Kidney (tissue), 13 donors: ENCODE measurements at regions not wholly inside any gene's neighbourhood (a gene's known extent, or its start where the extent isn't known, plus 50 kb on each side); places are given as distances from the start of the nearest gene placed in this dataset.
A peak's percentile ranks its signal among the peaks of the same experiment; 100 is the strongest.

Experiments used
- DNase-seq, 5 donors: peaks; one replicate each; pipeline ENCODE4 v3.0.0-alpha.2; 2013 to 2020
- FAIRE-seq: peaks from 2 replicates; lab custom pipeline; 2012; peaks lifted over from hg19 to GRCh38; lab: Jason Lieb, UNC
- H3K27ac ChIP-seq, 2 donors: one replicate each; pipeline ENCODE4 v1.7.0; 2013; ENCODE audit warnings: low read depth in 2 of 2, low read length in 2 of 2, inconsistent platforms in 1 of 2
- H3K27me3 ChIP-seq: one replicate; pipeline ENCODE4 v1.7.1; 2013; ENCODE audit warnings: low read length, inconsistent platforms; ENCODE audit not compliant: control insufficient read depth, insufficient read depth
- H3K36me3 ChIP-seq, 3 donors: one replicate each; pipeline versions ENCODE4 v1.7.0 to v1.7.1; 2013; ENCODE audit warnings: low read length in 3 of 3, control low read depth in 1 of 3, inconsistent platforms in 1 of 3; ENCODE audit not compliant: insufficient read depth in 3 of 3, control insufficient read depth in 2 of 3
- H3K4me1 ChIP-seq, 3 donors: one replicate each; pipeline versions ENCODE4 v1.7.0 to v1.7.1; 2013; ENCODE audit warnings: low read length in 3 of 3, inconsistent platforms in 1 of 3, low read depth in 1 of 3; ENCODE audit not compliant: control insufficient read depth in 2 of 3, insufficient read depth in 2 of 3
- H3K4me3 ChIP-seq, 3 donors: one replicate each; pipeline versions ENCODE4 v1.7.0 to v1.8.1; 2013; ENCODE audit warnings: low read length in 3 of 3, control low read depth in 1 of 3, inconsistent platforms in 1 of 3
- H3K9ac ChIP-seq, 3 donors: one replicate each; pipeline versions ENCODE4 v1.7.0 to v1.7.1; 2013; ENCODE audit warnings: low read length in 3 of 3, control low read depth in 1 of 3, inconsistent platforms in 1 of 3
- H3K9me3 ChIP-seq, 3 donors: one replicate each; pipeline versions ENCODE4 v1.7.0 to v1.7.1; 2013; ENCODE audit warnings: low read length in 3 of 3, control low read depth in 1 of 3, inconsistent platforms in 1 of 3; ENCODE audit not compliant: control insufficient read depth in 2 of 3, insufficient read depth in 1 of 3
- intact Hi-C: fragments of 100-400 bp; cut with DNase I; formaldehyde crosslinking; loops from one replicate; pipeline ENCODE4 v1.11.1; 2022
- TF ChIP-seq, protein P1 (sequence below): IDR thresholded peaks from 3 replicates; pipeline ENCODE4 v1.5.1; 2012; ENCODE audit warnings: mild to moderate bottlenecking, moderate library complexity, borderline replicate concordance; ENCODE audit not compliant: insufficient read depth; ENCODE audit errors: extremely low read depth
- donor health status: control.
- donor health status: control.
- donor health status: control.
- donor health status: control.
- donor health status: control.
- donor health status: DM: yes; HTN: yes; CAD: no.
- donor health status: Normal renal cell carcinoma (clear cell type).

DNA sequence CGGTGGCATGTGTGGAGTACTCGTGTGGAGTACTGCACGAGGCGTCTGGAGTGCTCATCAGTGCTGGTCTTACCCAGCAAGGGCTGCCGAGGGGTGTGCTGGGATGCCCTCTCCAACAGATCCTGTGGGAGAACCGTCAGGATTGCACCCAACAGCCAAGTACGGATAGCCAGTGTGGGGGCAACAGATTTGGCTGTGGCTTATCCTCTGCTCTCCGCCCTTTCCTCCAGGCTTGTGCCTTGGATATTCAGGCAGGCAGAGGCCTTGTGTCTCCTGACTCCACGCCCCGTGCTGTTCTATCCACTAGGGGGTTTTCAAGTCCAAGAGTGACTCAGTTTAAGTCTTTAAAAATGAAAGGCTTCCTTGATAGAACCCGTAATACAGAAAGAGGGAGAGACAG is 321.0 kb upstream of the HS6ST1 start:
- no peak for FAIRE-seq
- Histone ChIP-seq H3K9me3 (no peaks in the 10 kb centered on the region), H3K36me3 (no peaks in the 10 kb centered on the region), H3K4me1 (peaks cover 0 to 4% (median 0%) of the 10 kb centered on the region in 3 donors), H3K4me3 (no peak overlapping the region), H3K9ac (no peak overlapping the region), H3K27me3 (no peaks in the 10 kb centered on the region), H3K27ac (no peak overlapping the region)
- peak in 1 of 5 donors; percentile 28 for DNase-seq
- TF ChIP-seq, protein P1, sequence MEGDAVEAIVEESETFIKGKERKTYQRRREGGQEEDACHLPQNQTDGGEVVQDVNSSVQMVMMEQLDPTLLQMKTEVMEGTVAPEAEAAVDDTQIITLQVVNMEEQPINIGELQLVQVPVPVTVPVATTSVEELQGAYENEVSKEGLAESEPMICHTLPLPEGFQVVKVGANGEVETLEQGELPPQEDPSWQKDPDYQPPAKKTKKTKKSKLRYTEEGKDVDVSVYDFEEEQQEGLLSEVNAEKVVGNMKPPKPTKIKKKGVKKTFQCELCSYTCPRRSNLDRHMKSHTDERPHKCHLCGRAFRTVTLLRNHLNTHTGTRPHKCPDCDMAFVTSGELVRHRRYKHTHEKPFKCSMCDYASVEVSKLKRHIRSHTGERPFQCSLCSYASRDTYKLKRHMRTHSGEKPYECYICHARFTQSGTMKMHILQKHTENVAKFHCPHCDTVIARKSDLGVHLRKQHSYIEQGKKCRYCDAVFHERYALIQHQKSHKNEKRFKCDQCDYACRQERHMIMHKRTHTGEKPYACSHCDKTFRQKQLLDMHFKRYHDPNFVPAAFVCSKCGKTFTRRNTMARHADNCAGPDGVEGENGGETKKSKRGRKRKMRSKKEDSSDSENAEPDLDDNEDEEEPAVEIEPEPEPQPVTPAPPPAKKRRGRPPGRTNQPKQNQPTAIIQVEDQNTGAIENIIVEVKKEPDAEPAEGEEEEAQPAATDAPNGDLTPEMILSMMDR: no peak
- intact Hi-C loops: no loop called here

DNA sequence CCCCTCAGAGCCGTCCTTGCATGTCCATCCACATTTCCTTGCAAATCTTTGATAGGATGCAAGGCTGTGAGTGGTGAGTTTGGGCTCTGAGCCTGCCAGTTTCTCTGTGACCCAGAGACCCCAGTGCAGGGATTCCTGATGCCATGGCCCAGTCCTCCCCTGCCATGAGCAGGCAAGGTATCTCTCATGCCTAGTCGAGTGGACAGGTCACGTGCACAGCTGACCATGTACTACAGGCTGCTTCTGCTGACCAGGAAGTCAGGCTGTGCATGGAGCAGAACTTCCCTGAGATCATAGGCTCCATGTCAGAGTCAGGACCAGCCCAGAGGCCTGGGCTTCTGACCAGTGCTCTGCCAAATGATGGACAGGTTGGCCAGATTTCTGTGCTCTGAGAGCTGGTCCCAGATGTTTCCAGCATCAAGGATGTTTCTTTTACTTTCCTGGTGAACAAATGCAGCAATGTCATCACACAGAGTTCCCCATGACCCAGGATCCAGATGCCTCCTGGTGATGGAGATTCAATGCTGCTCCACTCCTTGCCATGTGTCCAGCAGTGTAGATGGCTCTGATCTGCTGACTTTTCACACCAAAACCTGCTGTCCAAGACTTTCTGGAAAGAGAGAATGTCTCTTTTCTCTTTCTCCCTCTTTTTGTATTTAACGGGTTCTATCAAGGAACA is 321.6 kb upstream of the HS6ST1 start:
- no peak overlapping the region for H3K27ac ChIP-seq
- no peak overlapping the region for H3K4me3 ChIP-seq
- TF ChIP-seq, protein P1: no peak
- H3K27me3 ChIP-seq: no peaks in the 10 kb centered on the region
- DNase-seq (peak in 1 of 5 donors; percentile 19), FAIRE-seq (no peak)
- no peaks in the 10 kb centered on the region for H3K36me3 ChIP-seq
- H3K4me1 ChIP-seq: peaks cover 0 to 4% (median 0%) of the 10 kb centered on the region in 3 donors
- intact Hi-C loops: no loop called here
- no peak overlapping the region for H3K9ac ChIP-seq
- no peaks in the 10 kb centered on the region for H3K9me3 ChIP-seq

- H3K27me3 ChIP-seq: no peaks in the 10 kb centered on the region
- peaks cover 0 to 4% (median 0%) of the 10 kb centered on the region in 3 donors for H3K4me1 ChIP-seq
- H3K36me3 ChIP-seq: no peaks in the 10 kb centered on the region
- DNase-seq: peak in 1 of 5 donors; percentile 49
- H3K4me3 ChIP-seq: no peak overlapping the region
- no peak overlapping the region for H3K9ac ChIP-seq
- H3K9me3 ChIP-seq: no peaks in the 10 kb centered on the region
- TF ChIP-seq, protein P1: no peak
- H3K27ac ChIP-seq: no peak overlapping the region
- FAIRE-seq: no peak
- intact Hi-C loops: no loop called here
Measured at GRCh38 chr2:128640845-128641360, 322.2 kb upstream of the HS6ST1 start.
